HG03060 (cell line): ENCODE measurements at regions not wholly inside any gene's neighbourhood (a gene's known extent, or its start where the extent isn't known, plus 50 kb on each side); places are given as distances from the start of the nearest gene placed in this dataset.
A peak's percentile ranks its signal among the peaks of the same experiment; 100 is the strongest.

ENCODE experiments used
- ATAC-seq: cut with Tn5 transposase; IDR thresholded peaks from one replicate; pipeline ENCODE4 v1.9.1; 2021; ENCODE audit warnings: low read depth, moderate number of reproducible peaks; ENCODE audit not compliant: unreplicated experiment

GRCh38 chr1:82227306-82228095 lies 426.8 kb downstream of the ADGRL2 start:
- no peak for ATAC-seq

- no peak for ATAC-seq
These were observed 425.4 kb downstream of the ADGRL2 start for GRCh38 chr1:82226186-82226505.

- peak; percentile 84 for ATAC-seq
These were observed 424.9 kb downstream of the ADGRL2 start for GRCh38 chr1:82225421-82226185.

GRCh38 chr1:82223091-82223490 lies 422.4 kb downstream of the ADGRL2 start:
- ATAC-seq = no peak

- ATAC-seq = no peak
These were observed 421.0 kb downstream of the ADGRL2 start for GRCh38 chr1:82221721-82222120.

GRCh38 chr1:82220754-82221153 lies 420.0 kb downstream of the ADGRL2 start:
- ATAC-seq = no peak

GRCh38 chr1:82219841-82220240 lies 419.1 kb downstream of the ADGRL2 start:
- ATAC-seq = no peak

- no peak for ATAC-seq
These were observed 418.1 kb downstream of the ADGRL2 start for GRCh38 chr1:82218846-82219245.

GRCh38 chr1:82215853-82216175 lies 415.1 kb downstream of the ADGRL2 start:
- no peak for ATAC-seq

- ATAC-seq = no peak
These were observed 414.5 kb downstream of the ADGRL2 start for GRCh38 chr1:82215056-82215852.

GRCh38 chr1:82214606-82215005 lies 413.9 kb downstream of the ADGRL2 start:
- ATAC-seq = no peak

- no peak for ATAC-seq
These were observed 396.9 kb downstream of the ADGRL2 start for GRCh38 chr1:82197606-82198005.

GRCh38 chr1:82195245-82195644 lies 394.5 kb downstream of the ADGRL2 start:
- no peak for ATAC-seq

GRCh38 chr1:82185084-82185483 lies 384.4 kb downstream of the ADGRL2 start:
- ATAC-seq = no peak

- no peak for ATAC-seq
These were observed 381.1 kb downstream of the ADGRL2 start for GRCh38 chr1:82181846-82182245.

GRCh38 chr1:82179131-82179530 lies 378.4 kb downstream of the ADGRL2 start:
- no peak for ATAC-seq

- no peak for ATAC-seq
These were observed 376.5 kb downstream of the ADGRL2 start for GRCh38 chr1:82177192-82177591.

GRCh38 chr1:82171955-82172354 lies 371.2 kb downstream of the ADGRL2 start:
- no peak for ATAC-seq

GRCh38 chr1:82168482-82168881 lies 367.7 kb downstream of the ADGRL2 start:
- ATAC-seq = no peak

- ATAC-seq = no peak
These were observed 364.6 kb downstream of the ADGRL2 start for GRCh38 chr1:82165304-82165703.
